Adrenal gland (tissue), 9 donors: ENCODE measurements at regions not wholly inside any gene's neighbourhood (a gene's known extent, or its start where the extent isn't known, plus 50 kb on each side); places are given as distances from the start of the nearest gene placed in this dataset.
A peak's percentile ranks its signal among the peaks of the same experiment; 100 is the strongest.
"Not testable (repeated sequence)": the region's sequence is repeated elsewhere in the genome, so short reads cannot be mapped to it uniquely, and the experiment has no call there.

Source experiments
- DNase-seq, 7 donors: peaks; one replicate each; pipeline ENCODE4 v3.0.0-alpha.2; 2019 to 2020
- H3K27ac ChIP-seq, 5 donors: fragments of 200-600 bp; sonication (generic) in 4 of 5; 1 replicate in 3 of 5; 2 replicates in 2 of 5; pipeline versions ENCODE4 v1.5.1 to v1.8.0; 2016 to 2020; ENCODE audit warnings: mild to moderate bottlenecking in 1 of 5
- H3K27me3 ChIP-seq: fragments of 200-600 bp; 2 replicates; pipeline ENCODE4 v1.8.0; 2021
- H3K36me3 ChIP-seq, 2 donors: fragments of 200-600 bp; replicated peaks in 1 of 2; 1 replicate in 1 of 2; 2 replicates in 1 of 2; pipeline versions ENCODE4 v1.5.1 to v1.8.0; 2018 to 2022
- H3K4me1 ChIP-seq, 2 donors: fragments of 200-600 bp; replicated peaks in 1 of 2; 1 replicate in 1 of 2; 2 replicates in 1 of 2; pipeline versions ENCODE4 v1.5.1 to v1.8.0; 2018 to 2021
- H3K4me3 ChIP-seq, 4 donors: fragments of 200-600 bp; sonication (generic) in 3 of 4; one replicate each; pipeline ENCODE4 v1.5.1; 2016 to 2018
- H3K9me3 ChIP-seq, 3 donors: fragments of 200-600 bp; sonication (generic) in 1 of 3; replicated peaks in 1 of 3; 1 replicate in 2 of 3; 2 replicates in 1 of 3; pipeline versions ENCODE4 v1.5.1 to v1.8.0; 2016 to 2021
- POLR2A ChIP-seq, 2 donors: fragments of 450-650 bp; IDR thresholded peaks; one replicate each; pipeline ENCODE4 v1.6.1; 2017; ENCODE audit warnings: antibody characterized with exemption in 2 of 2, mild to moderate bottlenecking in 2 of 2, moderate library complexity in 1 of 2
- WGBS, 4 donors: extraction: QIAGEN DNeasy Blood & Tissue Kit in 2 of 4; methylation state at CpG; one replicate each; pipeline versions ENCODE4 v1.1.5 to v1.1.7; 2013 to 2017; 5-methylcytosine and 5-hydroxymethylcytosine counted together
- intact Hi-C, 2 donors: fragments of 100-400 bp; cut with DNase I; formaldehyde crosslinking; loops; one replicate each; pipeline versions ENCODE4 v1.14.1 to v1.15.0; 2022 to 2023
- TF ChIP-seq, protein P1 (sequence below), 6 experiments: fragments of 450-650 bp in 4 of 6; fragments of 200-600 bp in 2 of 6; sonication (generic) in 1 of 6; IDR thresholded peaks; 1 replicate in 5 of 6; 2 replicates in 1 of 6; pipeline versions ENCODE4 v1.5.1 to v1.8.0; 2016 to 2021; ENCODE audit warnings: antibody characterized with exemption in 6 of 6, mild to moderate bottlenecking in 2 of 6, moderate library complexity in 1 of 6
- donor health status: healthy with polysubstance abuse.
- donor health status: Bipolar disorder and iron deficiency.
- donor health status: DM: yes; HTN: yes; CAD: no.
- donor health status: DM: no; HTN: no; CAD: no.
- donor health status: DM: no; HTN: no; CAD: no.

DNA sequence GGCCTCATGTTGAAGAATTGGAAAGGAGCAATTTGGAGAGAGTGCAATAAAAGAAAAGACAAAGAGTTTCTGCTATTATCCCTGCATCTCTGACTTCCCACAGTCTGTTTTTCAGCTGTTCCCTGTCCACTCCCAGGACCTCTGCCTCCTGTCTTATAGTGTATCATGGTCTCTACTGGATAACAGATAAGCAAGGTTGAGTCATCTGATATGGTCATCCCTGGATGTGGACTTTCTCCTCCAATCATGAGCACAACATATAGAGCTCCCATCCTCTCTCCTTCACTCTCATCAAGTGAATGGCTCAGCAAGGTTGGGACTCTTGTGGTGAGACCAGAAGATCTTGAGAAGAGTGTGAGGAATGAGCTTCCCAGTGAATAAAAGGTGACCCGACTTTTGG, 123.1 kb downstream of the PLCE1 start:
- Histone ChIP-seq H3K27me3 (no peaks in the 10 kb centered on the region), H3K4me1 (no peaks in the 10 kb centered on the region), H3K27ac (no peak overlapping the region), H3K36me3 (no peaks in the 10 kb centered on the region), H3K4me3 (no peak overlapping the region), H3K9me3 (no peaks in the 10 kb centered on the region)
- intact Hi-C loops = no loop called here
- TF ChIP-seq, protein P1, sequence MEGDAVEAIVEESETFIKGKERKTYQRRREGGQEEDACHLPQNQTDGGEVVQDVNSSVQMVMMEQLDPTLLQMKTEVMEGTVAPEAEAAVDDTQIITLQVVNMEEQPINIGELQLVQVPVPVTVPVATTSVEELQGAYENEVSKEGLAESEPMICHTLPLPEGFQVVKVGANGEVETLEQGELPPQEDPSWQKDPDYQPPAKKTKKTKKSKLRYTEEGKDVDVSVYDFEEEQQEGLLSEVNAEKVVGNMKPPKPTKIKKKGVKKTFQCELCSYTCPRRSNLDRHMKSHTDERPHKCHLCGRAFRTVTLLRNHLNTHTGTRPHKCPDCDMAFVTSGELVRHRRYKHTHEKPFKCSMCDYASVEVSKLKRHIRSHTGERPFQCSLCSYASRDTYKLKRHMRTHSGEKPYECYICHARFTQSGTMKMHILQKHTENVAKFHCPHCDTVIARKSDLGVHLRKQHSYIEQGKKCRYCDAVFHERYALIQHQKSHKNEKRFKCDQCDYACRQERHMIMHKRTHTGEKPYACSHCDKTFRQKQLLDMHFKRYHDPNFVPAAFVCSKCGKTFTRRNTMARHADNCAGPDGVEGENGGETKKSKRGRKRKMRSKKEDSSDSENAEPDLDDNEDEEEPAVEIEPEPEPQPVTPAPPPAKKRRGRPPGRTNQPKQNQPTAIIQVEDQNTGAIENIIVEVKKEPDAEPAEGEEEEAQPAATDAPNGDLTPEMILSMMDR (IDR thresholded peaks at IDR 0.05) = no peak
- TF ChIP-seq POLR2A (IDR thresholded peaks at IDR 0.05) = no peak
- WGBS, 4 donors = 76 to 95% (median 85%) methylated on average over 1 of the region's 1 CpG
- DNase-seq = no peak

DNA sequence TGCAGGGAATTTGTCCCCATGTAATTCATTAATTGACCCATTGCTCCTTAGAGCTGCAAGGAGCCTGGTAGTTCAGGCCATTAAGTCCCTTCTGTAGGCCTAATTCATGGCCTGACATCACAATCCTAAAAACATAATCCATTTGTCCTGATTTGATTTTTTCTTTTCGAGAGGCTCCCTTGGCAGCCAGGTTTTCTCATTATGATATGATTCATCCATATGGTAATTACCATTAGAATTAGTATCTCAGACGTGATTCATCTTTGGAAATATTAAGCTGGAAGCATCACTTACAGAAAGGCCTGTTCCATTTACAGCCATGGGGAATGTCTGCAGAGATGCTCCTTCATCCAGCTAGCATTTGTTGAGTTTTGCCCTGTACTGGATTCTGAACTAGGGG, 128.5 kb downstream of the PLCE1 start:
- WGBS, 4 donors = 79 to 83% (median 81%) methylated on average over 2 of the region's 2 CpGs
- no peak for TF ChIP-seq POLR2A (IDR thresholded peaks at IDR 0.05)
- TF ChIP-seq, protein P1 (IDR thresholded peaks at IDR 0.05) = no peak
- Histone ChIP-seq H3K27ac (no peak overlapping the region), H3K9me3 (no peaks in the 10 kb centered on the region), H3K27me3 (no peaks in the 10 kb centered on the region), H3K4me1 (peaks cover 0 to 11% of the 10 kb centered on the region in 2 donors), H3K36me3 (no peaks in the 10 kb centered on the region), H3K4me3 (no peak overlapping the region)
- DNase-seq = no peak
- intact Hi-C loops = no loop called here

DNA sequence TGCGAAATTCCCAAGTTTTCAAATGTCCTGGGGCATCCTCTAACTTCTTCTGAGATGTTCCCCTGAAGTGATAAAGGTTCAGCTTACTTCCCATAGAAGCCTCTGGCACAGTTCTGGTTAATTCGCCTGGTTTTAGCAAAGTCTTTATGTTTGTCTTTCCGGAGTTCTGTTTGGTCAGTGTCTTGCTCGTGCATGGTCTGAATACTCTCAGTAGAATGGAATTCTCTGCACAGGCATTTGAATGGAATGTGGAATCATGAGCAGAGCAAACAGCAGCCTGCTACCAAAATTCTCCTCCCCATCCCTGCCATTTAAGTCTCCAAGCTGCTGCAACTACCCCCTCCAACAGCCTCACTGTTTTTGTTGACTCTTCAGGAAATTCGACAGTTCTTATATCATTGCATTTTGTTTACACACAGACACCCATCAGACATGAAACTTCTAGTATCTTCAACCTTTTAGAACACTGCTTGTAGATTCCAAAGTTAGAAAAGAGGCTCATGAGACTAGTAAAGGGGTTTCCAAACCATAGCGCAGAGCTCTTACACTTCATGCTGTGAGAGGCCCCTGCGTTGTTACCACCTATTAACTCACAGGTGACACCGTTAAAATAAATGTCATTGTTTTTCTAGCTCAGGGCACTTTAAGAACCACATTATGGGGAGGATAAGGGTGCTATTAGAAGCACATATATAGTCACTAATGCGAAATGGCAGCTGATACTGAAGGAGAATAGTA, 129.7 kb downstream of the PLCE1 start:
- TF ChIP-seq, protein P1 (IDR thresholded peaks at IDR 0.05) = no peak
- 70 to 79% (median 73%) methylated on average over 9 of the region's 9 CpGs for WGBS, 4 donors

DNA sequence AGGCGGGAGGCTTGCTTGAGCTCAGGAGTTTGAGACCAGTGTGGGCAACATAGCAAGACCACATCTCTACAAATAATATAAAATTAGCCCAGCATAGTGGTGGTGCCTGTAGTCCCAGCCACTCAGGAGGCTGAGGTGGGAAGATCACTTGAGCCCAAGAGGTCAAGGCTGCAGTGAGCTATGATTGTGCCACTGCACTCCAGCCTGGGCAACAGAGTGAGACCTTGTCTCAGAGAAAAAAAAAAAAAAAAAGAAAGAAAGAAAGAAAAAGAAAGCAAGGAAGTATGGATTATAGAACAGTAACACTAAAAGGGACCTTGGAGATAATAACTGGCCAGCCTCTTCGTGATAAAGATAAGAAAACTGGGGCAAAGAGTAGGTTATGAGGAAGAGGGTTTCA, 130.4 kb downstream of the PLCE1 start:
- H3K27ac ChIP-seq, intact Hi-C loops, H3K36me3 ChIP-seq, H3K4me3 ChIP-seq, H3K27me3 ChIP-seq, H3K9me3 ChIP-seq: not testable (repeated sequence)
- DNase-seq = peak in 1 of 7 donors; percentile 19
- H3K4me1 ChIP-seq = peaks cover 0 to 11% of the 10 kb centered on the region in 2 donors
- WGBS, 4 donors = 56 to 68% (median 62%) methylated on average over 2 of the region's 2 CpGs

More for the DNA sequence above, 129.7 kb downstream of the PLCE1 start:
- peaks cover 0 to 11% of the 10 kb centered on the region in 2 donors for H3K4me1 ChIP-seq
- H3K27ac ChIP-seq = no peak overlapping the region
- no peak overlapping the region for H3K4me3 ChIP-seq
- no peaks in the 10 kb centered on the region for H3K27me3 ChIP-seq
- intact Hi-C loops = no loop called here
- DNase-seq = no peak
- H3K36me3 ChIP-seq = no peaks in the 10 kb centered on the region
- no peaks in the 10 kb centered on the region for H3K9me3 ChIP-seq

DNA sequence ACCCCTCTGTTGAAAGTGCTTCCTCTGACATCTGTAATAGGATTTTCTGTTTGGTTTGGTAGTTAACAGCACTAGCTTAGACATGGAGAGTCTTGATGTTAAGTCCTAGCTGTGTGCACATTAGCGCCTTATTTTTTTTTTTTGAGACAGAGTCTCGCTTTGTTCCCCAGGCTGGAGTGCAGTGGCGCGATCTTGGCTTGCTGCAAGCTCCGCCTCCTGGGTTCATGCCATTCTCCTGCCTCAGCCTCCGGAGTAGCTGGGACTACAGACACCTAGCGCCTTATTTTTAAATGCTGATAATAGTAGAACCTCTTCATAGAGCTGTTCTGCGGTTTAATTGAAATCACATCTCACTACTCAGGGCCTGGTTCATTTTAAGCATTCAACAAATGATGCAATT, 131.5 kb downstream of the PLCE1 start:
- H3K9me3 ChIP-seq, DNase-seq, H3K4me3 ChIP-seq, H3K27me3 ChIP-seq, intact Hi-C loops, H3K36me3 ChIP-seq, H3K27ac ChIP-seq: not testable (repeated sequence)
- WGBS, 4 donors = 85 to 95% (median 94%) methylated on average over 8 of the region's 8 CpGs
- H3K4me1 ChIP-seq = peaks cover 0 to 11% of the 10 kb centered on the region in 2 donors
